ENCODE measurements at regions not wholly inside any gene's neighbourhood (a gene's known extent, or its start where the extent isn't known, plus 50 kb on each side); places are given as distances from the start of the nearest gene placed in this dataset.

- DNase-seq: no peak
These were observed 193.9 kb downstream of the RASSF9 start for GRCh38 chr12:85642288-85642687.

- no peak for DNase-seq
These were observed 193.4 kb downstream of the RASSF9 start for GRCh38 chr12:85642808-85643207.

GRCh38 chr12:85644508-85644907 lies 191.7 kb downstream of the RASSF9 start:
- DNase-seq: no peak

GRCh38 chr12:85653731-85654455 lies 182.3 kb downstream of the RASSF9 start:
- no peak for DNase-seq

- no peak for DNase-seq
These were observed 181.8 kb downstream of the RASSF9 start for GRCh38 chr12:85654456-85654840.

- DNase-seq: no peak
These were observed 179.6 kb downstream of the RASSF9 start for GRCh38 chr12:85656561-85656960.

- DNase-seq: no peak
These were observed 179.0 kb downstream of the RASSF9 start for GRCh38 chr12:85657251-85657650.

GRCh38 chr12:85657836-85658630 lies 178.2 kb downstream of the RASSF9 start:
- no peak for DNase-seq

- DNase-seq: no peak
These were observed 176.3 kb downstream of the RASSF9 start for GRCh38 chr12:85659754-85660530.

GRCh38 chr12:85661461-85662206 lies 174.6 kb downstream of the RASSF9 start:
- no peak for DNase-seq

- DNase-seq: no peak
These were observed 174.0 kb downstream of the RASSF9 start for GRCh38 chr12:85662207-85662602.

- no peak for DNase-seq
These were observed 172.6 kb downstream of the RASSF9 start for GRCh38 chr12:85663631-85664030.

GRCh38 chr12:85664429-85664828 lies 171.8 kb downstream of the RASSF9 start:
- DNase-seq: no peak

GRCh38 chr12:85669911-85670310 lies 166.3 kb downstream of the RASSF9 start:
- no peak for DNase-seq

- no peak for DNase-seq
These were observed 163.8 kb downstream of the RASSF9 start for GRCh38 chr12:85672436-85672835.

GRCh38 chr12:85673921-85674420 lies 162.2 kb downstream of the RASSF9 start:
- no peak for DNase-seq

GRCh38 chr12:85676816-85677749 lies 159.1 kb downstream of the RASSF9 start:
- no peak for DNase-seq

GRCh38 chr12:85679296-85679695 lies 156.9 kb downstream of the RASSF9 start:
- DNase-seq: no peak

- DNase-seq: no peak
These were observed 155.3 kb downstream of the RASSF9 start for GRCh38 chr12:85680881-85681280.

GRCh38 chr12:85681333-85681732 lies 154.9 kb downstream of the RASSF9 start:
- no peak for DNase-seq

- DNase-seq: no peak
These were observed 153.2 kb downstream of the RASSF9 start for GRCh38 chr12:85683051-85683450.

- DNase-seq: no peak
These were observed 147.4 kb downstream of the RASSF9 start for GRCh38 chr12:85688837-85689236.

Data from NCI-H1417 treated with DMSO at 0.1 percent for 48 hours (cell line).